Pancreas (tissue), 10 donors: ENCODE measurements at regions not wholly inside any gene's neighbourhood (a gene's known extent, or its start where the extent isn't known, plus 50 kb on each side); places are given as distances from the start of the nearest gene placed in this dataset.

Experiments
- ATAC-seq, 4 donors: fragments of 200-7000 bp; cut with Tn5 transposase; one replicate each; pipeline versions ENCODE4 v1.8.0 to v1.9.1; 2020; ENCODE audit warnings: mild to moderate bottlenecking in 4 of 4, moderate library complexity in 4 of 4
- DNase-seq, 6 donors: peaks; one replicate each; pipeline ENCODE4 v3.0.0-alpha.2; 2020
- FAIRE-seq: peaks from 2 replicates; lab custom pipeline; 2012; peaks lifted over from hg19 to GRCh38; lab: Jason Lieb, UNC
- H3K27ac ChIP-seq, 4 donors: fragments of 200-600 bp; sonication (generic); 1 replicate in 3 of 4; 2 replicates in 1 of 4; pipeline versions ENCODE4 v1.5.0 to v1.8.0; 2020
- H3K27me3 ChIP-seq, 4 donors: fragments of 200-600 bp; one replicate each; pipeline ENCODE4 v1.8.0; 2021
- H3K36me3 ChIP-seq, 3 donors: fragments of 200-600 bp; sonication (generic) in 1 of 3; one replicate each; pipeline versions ENCODE4 v1.5.0 to v1.8.0; 2020 to 2021
- H3K4me1 ChIP-seq, 3 donors: fragments of 200-600 bp; one replicate each; pipeline ENCODE4 v1.8.0; 2021
- H3K4me3 ChIP-seq, 4 donors: fragments of 200-600 bp; sonication (generic) in 2 of 4; one replicate each; pipeline versions ENCODE4 v1.5.0 to v1.8.0; 2020 to 2021
- H3K9me3 ChIP-seq, 4 donors: fragments of 200-600 bp; one replicate each; pipeline ENCODE4 v1.8.0; 2021
- WGBS, 2 donors: extraction: QIAGEN DNeasy Blood & Tissue Kit; methylation state at CpG; one replicate each; pipeline ENCODE4 v1.1.7; 2013; 5-methylcytosine and 5-hydroxymethylcytosine counted together
- intact Hi-C, 3 donors: fragments of 100-400 bp; cut with DNase I; formaldehyde crosslinking; loops; one replicate each; pipeline versions ENCODE4 v1.11.1 to v1.14.2; 2022
- TF ChIP-seq, protein P1 (sequence below), 4 donors: fragments of 200-600 bp; sonication (generic) in 3 of 4; IDR thresholded peaks; one replicate each; pipeline versions ENCODE4 v1.5.0 to v1.8.0; 2021; ENCODE audit warnings: antibody characterized with exemption in 4 of 4
- donor health status: healthy with polysubstance abuse.
- donor health status: DM: no; HTN: no; CAD: no; lungs with moderate emphysema.
- donor health status: DM: no; HTN: no; CAD: no.
- donor health status: control.
- donor health status: control.
- donor health status: Bipolar disorder and iron deficiency.
- donor health status: DM: yes; HTN: yes; CAD: no.
- donor health status: DM: no; HTN: no; CAD: no.
- donor health status: DM: no; HTN: no; CAD: no.
- donor health status: DM: yes; HTN: yes; CAD: no.

DNA sequence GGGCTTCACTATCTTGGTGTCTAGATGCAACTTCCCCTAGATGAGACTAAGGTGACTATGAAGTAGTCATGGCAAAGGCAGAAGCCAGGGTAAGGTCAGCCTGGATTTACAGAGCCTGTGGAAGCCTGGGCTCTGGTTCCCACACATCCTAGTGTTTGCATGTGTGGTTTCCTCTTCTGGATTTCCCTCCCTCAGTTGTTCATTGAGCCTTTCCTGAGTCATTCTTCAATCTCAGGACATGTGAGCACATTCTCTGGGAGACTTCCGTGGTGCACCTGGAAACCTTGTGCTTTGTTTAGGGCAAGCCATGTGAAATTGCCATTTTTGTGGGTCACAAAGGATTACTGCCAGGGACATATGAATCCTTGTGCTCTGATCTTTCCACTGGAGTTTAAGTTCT lies 236.6 kb downstream of the C12orf75 start:
- H3K9me3 ChIP-seq = no peaks in the 10 kb centered on the region
- no peak for ATAC-seq
- intact Hi-C loops = no loop called here
- no peak overlapping the region for H3K27ac ChIP-seq
- no peaks in the 10 kb centered on the region for H3K36me3 ChIP-seq
- no peaks in the 10 kb centered on the region for H3K4me1 ChIP-seq
- no peak for FAIRE-seq
- no peak for DNase-seq
- TF ChIP-seq, protein P1, sequence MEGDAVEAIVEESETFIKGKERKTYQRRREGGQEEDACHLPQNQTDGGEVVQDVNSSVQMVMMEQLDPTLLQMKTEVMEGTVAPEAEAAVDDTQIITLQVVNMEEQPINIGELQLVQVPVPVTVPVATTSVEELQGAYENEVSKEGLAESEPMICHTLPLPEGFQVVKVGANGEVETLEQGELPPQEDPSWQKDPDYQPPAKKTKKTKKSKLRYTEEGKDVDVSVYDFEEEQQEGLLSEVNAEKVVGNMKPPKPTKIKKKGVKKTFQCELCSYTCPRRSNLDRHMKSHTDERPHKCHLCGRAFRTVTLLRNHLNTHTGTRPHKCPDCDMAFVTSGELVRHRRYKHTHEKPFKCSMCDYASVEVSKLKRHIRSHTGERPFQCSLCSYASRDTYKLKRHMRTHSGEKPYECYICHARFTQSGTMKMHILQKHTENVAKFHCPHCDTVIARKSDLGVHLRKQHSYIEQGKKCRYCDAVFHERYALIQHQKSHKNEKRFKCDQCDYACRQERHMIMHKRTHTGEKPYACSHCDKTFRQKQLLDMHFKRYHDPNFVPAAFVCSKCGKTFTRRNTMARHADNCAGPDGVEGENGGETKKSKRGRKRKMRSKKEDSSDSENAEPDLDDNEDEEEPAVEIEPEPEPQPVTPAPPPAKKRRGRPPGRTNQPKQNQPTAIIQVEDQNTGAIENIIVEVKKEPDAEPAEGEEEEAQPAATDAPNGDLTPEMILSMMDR (IDR thresholded peaks at IDR 0.05) = no peak
- no peak overlapping the region for H3K4me3 ChIP-seq
- no peaks in the 10 kb centered on the region for H3K27me3 ChIP-seq
- 71 to 85% methylated on average over 1 of the region's 1 CpG for WGBS, 2 donors

DNA sequence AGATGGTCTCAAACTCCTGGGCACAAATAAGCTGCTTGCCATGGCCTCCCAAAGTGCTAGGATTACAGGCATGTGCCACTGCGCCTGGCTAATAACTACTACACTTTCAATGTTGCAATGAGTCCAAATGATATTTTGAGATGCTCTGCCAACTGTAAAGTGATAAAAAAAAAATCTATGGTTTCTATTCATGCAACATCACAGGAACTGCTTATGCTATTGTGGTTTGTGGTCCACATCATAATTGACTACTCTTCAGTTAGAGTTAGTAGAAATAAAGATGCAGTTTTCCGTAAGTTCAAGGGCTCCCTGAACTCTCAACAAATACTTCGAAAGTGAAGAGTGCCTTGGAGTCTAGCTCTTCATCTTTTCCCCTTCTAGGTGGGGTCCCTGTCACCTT lies 239.4 kb downstream of the C12orf75 start:
- H3K9me3 ChIP-seq = no peaks in the 10 kb centered on the region
- intact Hi-C loops = no loop called here
- H3K4me1 ChIP-seq = no peaks in the 10 kb centered on the region
- H3K4me3 ChIP-seq = no peak overlapping the region
- H3K27ac ChIP-seq = no peak overlapping the region
- FAIRE-seq (no peak), ATAC-seq (no peak), DNase-seq (no peak)
- no peaks in the 10 kb centered on the region for H3K36me3 ChIP-seq
- H3K27me3 ChIP-seq = no peaks in the 10 kb centered on the region
- TF ChIP-seq, protein P1 (IDR thresholded peaks at IDR 0.05) = no peak
- WGBS, 2 donors = 86 to 93% methylated on average over 3 of the region's 3 CpGs

DNA sequence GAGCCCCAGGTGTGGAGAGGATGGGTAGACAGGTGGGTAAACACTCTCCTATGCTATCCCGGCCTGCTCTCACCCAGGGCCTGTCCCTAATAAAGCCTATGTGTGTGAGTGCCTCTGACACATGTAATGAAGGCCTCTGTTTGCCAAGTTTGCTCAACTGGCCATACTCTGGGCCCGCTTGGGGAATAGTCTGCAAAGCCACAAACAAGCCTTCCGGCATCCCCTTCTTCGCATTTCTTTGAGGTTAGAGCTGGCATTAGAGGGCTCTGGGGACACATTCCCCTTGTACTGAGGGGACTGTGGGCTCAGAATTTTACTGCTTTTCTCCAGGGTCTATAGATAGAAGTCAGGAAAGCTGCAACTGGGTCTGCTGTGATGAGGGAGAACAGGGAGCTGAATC lies 240.5 kb downstream of the C12orf75 start:
- DNase-seq = no peak
- Histone ChIP-seq H3K27ac (no peak overlapping the region), H3K27me3 (no peaks in the 10 kb centered on the region), H3K36me3 (no peaks in the 10 kb centered on the region), H3K4me3 (no peak overlapping the region), H3K4me1 (no peaks in the 10 kb centered on the region), H3K9me3 (no peaks in the 10 kb centered on the region)
- TF ChIP-seq, protein P1 (IDR thresholded peaks at IDR 0.05) = no peak
- intact Hi-C loops = no loop called here
- no peak for FAIRE-seq
- WGBS, 2 donors = 84 to 88% methylated on average over 4 of the region's 4 CpGs
- no peak for ATAC-seq

DNA sequence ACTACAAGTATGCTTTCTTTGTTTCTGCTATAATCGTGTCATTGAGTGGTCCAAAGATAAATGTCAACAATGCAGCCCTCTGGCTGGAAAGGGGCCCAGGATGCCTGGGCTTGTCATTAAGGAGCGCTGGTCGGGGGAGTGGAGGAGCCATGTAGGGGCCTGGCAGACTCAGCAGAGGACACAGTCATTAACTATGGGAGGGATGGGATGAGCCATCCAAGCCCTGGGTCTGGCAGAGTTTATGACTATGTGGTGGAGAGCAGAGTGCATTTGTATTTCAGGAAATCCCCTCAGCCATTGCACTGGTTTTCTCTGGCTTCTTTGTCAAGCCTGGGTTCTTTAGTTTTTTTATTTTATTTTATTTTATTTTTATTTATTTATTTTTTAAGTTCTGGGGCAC lies 243.1 kb downstream of the C12orf75 start:
- DNase-seq = no peak
- no peaks in the 10 kb centered on the region for H3K4me1 ChIP-seq
- no peak overlapping the region for H3K27ac ChIP-seq
- H3K27me3 ChIP-seq = no peaks in the 10 kb centered on the region
- ATAC-seq = no peak
- no peaks in the 10 kb centered on the region for H3K36me3 ChIP-seq
- 68 to 79% methylated on average over 3 of the region's 3 CpGs for WGBS, 2 donors
- no peak for FAIRE-seq
- TF ChIP-seq, protein P1 (IDR thresholded peaks at IDR 0.05) = no peak
- intact Hi-C loops = no loop called here
- no peaks in the 10 kb centered on the region for H3K9me3 ChIP-seq
- H3K4me3 ChIP-seq = no peak overlapping the region

DNA sequence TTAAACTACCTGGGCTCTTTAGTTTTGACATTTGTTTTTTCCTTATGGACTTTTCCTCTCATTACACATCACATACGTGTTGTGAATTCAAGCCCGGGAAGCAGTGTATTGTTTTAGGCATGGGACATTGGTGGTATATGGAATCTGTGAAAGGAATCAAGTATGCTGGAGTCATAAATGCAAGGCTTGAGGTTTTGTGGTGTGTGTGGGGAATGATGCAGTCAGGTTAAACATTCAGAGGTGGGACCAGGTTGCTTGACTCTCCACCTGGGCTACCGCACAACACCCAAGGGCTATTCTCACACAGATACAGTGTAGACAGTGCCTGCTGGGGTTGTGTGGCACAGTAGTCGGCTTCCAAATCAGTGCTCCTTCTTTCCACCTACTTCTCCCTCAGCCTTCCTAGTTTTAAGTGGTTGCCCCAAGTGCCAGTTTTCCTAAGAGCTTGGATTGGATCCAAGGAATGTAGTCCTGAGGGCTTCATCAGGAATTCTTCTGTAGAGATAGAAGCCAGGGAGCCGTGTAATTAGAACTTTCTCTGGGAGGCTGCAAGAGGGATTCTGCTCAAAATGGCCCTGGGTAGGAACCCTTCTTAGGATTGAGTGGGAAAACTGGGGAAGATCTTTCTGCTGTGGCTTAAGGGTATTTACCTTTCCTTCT lies 243.7 kb downstream of the C12orf75 start:
- Histone ChIP-seq H3K27ac (no peak overlapping the region), H3K9me3 (no peaks in the 10 kb centered on the region), H3K27me3 (no peaks in the 10 kb centered on the region), H3K4me1 (no peaks in the 10 kb centered on the region), H3K36me3 (no peaks in the 10 kb centered on the region), H3K4me3 (no peak overlapping the region)
- TF ChIP-seq, protein P1 (IDR thresholded peaks at IDR 0.05) = no peak
- intact Hi-C loops = no loop called here
- FAIRE-seq = no peak
- whole genome bisulfite sequencing, 2 donors = 70 to 89% methylated on average over 5 of the region's 5 CpGs
- ATAC-seq = no peak
- DNase-seq = no peak
